ENCODE measurements at regions not wholly inside any gene's neighbourhood (a gene's known extent, or its start where the extent isn't known, plus 50 kb on each side); places are given as distances from the start of the nearest gene placed in this dataset.

DNA sequence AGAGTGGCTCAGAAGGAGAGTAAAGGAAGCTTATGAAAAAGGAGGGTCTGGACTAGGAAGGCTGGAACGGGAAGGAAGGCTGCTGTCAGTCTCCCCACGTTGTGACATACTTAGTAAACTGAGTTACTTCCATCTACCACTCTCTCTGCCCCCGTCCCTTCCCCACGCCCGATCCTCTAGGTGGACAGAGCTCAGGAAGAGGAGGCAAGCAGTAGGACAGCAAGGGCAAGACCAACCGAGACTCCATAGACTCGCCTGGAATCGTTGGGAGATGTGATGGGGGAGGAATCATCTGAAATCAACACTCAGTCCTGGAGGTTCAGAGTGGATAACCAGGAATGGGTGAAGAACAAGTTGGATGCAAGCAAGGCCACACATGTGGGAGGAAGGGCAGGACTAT, 240.7 kb downstream of the BUD13 start:
- TF ChIP-seq, protein P1, sequence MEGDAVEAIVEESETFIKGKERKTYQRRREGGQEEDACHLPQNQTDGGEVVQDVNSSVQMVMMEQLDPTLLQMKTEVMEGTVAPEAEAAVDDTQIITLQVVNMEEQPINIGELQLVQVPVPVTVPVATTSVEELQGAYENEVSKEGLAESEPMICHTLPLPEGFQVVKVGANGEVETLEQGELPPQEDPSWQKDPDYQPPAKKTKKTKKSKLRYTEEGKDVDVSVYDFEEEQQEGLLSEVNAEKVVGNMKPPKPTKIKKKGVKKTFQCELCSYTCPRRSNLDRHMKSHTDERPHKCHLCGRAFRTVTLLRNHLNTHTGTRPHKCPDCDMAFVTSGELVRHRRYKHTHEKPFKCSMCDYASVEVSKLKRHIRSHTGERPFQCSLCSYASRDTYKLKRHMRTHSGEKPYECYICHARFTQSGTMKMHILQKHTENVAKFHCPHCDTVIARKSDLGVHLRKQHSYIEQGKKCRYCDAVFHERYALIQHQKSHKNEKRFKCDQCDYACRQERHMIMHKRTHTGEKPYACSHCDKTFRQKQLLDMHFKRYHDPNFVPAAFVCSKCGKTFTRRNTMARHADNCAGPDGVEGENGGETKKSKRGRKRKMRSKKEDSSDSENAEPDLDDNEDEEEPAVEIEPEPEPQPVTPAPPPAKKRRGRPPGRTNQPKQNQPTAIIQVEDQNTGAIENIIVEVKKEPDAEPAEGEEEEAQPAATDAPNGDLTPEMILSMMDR (IDR thresholded peaks at IDR 0.05): no peak
- no peak for TF ChIP-seq POLR2A (IDR thresholded peaks at IDR 0.05)
